NOMO-1 treated with dmso at 0.1 percent for 144 hours (cell line): ENCODE measurements at regions not wholly inside any gene's neighbourhood (a gene's known extent, or its start where the extent isn't known, plus 50 kb on each side); places are given as distances from the start of the nearest gene placed in this dataset.
A peak's percentile ranks its signal among the peaks of the same experiment; 100 is the strongest.
"Not testable (repeated sequence)": the region's sequence is repeated elsewhere in the genome, so short reads cannot be mapped to it uniquely, and the experiment has no call there.

Experiments
- DNase-seq: peaks from one replicate; lab custom pipeline; 2025; ENCODE audit not compliant: unreplicated experiment; lab: John Stamatoyannopoulos, UW

DNA sequence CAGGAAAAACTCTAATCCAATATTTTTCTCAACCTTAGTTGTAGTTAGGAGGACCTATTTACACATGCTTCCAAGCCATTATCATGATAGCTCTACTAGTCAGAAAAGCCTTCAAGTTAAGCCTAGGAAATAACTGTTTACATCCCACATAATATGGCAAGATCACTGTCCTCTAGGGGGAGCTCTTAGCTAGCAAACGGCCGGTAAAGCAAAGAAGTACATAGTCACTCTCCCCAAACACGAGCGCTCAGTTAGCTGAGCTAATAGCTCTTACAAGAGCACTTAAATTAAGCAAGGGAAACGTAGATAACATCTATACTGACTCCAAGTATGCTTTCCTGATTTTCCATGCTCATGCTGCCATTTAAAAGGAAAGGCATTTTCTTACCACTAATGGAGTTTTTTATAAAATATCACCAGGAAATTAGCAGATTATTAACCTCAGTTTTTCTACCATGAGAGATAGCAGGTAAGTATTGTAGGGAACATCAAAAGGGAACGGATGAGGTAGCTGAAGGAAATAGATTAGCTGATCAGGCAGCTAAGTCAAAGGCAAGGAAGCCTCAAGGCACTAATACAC, 100.6 kb upstream of the PABPC3 start:
- peak; percentile 73 for DNase-seq

DNA sequence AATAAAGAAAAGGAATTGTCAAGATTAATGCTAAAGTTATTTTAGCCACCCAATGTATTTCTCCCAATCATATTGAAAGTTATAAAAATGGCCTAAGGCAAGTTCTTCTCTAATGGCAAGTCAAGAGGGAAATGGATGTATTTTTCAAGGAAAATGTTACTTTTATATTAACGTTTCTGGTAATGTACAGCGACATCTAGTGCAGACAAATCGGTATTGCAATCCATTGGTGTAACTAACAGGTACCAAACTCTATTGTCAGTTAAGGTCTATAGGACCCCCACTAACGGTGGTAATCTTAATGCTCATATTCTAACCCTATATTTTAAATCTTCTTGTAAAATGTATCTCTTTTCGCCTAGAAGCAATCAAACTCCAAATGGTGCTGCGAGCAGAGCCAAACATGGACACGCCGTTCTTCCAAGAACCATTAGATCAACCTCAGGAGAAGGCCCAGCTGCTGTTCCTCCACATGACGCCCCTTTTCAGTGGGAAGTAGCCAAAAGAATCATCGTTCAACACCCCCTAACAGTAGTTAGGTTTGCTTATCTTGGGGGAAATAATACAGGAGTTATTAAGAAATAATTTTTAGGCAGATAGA, 98.5 kb upstream of the PABPC3 start:
- DNase-seq: no peak

DNA sequence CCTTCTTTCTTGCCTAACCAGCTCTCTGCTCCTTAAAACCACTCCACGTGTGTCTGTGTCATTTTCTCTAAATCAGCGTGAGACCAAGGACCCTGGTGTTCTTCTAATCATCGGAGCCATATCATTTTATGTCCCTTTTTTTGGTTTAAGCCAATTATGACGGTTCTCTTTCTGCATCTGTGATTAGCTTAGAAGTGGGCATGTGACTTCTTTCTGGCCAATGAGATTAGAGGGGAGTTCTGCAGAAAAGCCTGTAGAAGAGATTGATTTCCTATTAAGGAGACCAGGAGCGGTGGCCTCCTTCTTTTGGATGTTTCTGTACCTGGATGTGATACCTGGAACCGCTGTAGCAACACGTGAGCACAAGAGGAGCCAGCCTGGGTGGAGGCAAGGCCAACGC, 97.5 kb upstream of the PABPC3 start:
- no peak for DNase-seq

DNA sequence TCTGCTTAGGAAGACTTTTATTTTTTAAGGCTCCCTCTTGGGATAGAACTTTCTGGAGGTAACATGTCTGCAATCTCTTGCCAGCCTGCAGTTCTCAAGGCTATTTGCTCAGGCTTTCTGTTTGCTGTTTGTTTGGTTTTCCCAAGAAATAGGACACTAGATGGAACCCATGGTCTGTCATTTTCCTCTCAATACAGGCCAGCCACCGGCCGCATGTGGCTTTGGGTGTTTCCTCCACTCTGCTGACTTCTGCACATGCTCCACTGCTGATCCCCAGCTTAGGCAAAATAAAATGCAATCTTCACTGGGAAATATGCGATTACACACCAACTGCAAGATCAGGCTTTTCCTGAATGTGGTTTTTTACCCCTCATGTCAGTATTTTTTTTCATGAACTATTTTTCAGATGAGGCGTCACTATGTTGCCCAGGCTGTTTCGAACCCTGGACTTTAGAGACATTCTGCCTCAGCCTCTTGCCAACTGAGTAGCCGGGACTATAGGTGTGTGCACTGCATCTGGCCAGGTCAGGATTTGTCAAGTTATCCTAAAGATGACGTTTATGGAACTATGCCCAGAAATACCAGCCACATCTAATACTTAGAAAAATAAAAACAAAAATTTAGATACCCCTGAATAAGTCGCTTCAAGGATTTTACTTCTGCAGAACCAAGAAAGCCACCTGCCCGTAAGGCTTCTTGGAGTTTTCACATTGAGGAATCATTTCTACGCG, 94.3 kb upstream of the PABPC3 start:
- no peak for DNase-seq

DNA sequence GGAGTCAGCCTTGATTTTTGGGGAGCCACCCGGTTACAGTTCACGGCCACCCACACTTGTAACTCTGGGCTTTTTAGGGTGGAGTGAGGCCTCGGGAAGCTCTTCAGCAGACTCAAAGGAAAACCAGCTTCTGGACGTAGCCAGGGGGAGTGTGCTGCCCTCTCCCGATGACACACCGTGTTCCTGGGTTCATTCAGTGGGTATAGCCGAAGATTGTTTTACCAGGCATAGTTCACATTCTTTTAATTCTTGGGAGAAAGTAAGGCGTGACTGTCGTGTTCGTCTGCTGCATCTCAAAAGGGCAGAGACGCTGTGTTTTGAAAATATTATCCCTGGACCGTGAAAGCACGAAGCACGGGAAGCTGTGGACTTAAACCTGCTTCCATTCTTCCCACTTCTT, 93.6 kb upstream of the PABPC3 start:
- DNase-seq: not testable (repeated sequence)

DNA sequence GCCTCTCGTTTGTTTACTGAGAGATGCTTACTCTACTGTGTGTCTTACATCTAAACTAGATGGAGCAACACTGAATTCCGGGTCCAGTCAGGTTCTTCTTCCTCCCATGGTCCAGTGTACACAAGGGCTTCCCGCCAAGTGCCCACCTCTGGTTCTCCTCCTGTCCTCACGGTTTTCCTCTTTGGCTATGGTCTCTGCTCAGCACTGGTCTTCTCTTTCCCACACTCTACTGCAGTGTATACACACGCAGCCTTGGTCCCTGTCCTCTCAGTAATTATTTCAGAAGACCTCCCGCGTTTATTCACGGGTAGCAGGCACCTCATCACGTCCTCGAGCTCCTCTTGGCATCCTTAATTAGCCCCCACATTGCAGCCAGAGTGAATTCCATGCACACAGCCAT, 91.4 kb upstream of the PABPC3 start:
- not testable (repeated sequence) for DNase-seq

DNA sequence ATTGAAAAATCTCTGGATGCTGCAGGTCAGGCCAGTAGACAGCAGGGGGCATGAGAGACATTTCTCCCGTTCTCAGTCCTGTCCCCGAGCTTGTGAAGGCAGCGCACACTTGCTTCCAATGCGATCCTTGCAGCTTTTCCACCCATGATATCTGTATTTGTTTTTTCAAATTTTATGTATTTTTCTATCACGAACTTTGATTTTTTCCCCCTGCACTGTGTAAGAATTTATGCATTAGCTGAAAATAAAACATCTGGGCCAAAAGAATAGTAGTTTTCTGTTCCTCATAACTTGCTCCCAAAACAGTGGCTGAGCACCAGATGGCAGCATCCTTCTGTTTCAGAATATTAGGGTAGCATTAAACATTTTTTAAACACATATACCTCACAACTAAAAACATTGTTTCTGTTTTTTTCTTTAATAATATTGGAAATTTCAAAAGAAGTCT, 90.9 kb upstream of the PABPC3 start:
- DNase-seq: peak; percentile 9

DNA sequence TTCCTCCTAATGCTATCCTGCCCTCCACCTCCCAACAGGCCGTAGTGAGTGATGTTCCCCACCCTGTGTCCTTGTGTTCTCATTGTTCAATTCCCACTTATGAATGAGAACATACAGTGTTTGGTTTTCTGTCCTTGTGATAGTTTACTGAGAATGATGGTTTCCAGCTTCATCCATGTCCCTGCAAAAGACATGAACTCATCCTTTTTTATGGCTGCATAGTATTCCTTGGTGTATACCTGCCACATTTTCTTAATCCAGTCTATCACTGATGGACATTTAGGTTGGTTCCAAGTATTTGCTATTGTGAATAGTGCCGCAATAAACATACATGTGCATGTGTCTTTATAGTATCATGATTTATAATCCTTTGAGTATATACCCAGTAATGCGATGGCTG, 88.5 kb upstream of the PABPC3 start:
- not testable (repeated sequence) for DNase-seq

DNA sequence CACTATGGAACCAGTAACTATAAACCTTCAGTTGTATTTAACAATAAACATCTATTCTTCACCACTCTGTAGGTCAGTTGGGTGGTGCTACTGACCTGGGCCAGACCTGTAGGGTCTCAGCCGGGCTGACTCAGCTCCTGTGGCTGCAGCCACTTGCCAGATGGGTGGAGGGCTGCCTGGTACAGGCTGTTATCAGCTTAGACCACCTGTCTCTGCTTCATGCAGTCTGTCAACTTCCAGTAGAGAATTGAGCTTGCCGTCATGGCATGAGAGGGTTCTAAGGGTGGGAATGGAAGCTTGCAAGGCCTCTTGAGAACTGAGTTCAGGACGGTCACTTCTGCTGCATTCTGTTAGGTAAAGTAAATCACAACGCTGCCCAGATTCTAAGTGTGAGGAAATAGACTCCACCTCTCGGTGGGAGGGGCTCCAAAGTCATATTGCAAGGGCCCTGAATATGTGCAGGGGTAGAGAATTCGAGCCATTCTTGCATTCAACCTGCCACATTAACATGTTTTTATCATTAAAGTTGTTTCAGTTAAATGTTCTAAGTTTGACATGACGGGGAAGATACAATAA, 81.5 kb upstream of the PABPC3 start:
- DNase-seq: not testable (repeated sequence)

DNA sequence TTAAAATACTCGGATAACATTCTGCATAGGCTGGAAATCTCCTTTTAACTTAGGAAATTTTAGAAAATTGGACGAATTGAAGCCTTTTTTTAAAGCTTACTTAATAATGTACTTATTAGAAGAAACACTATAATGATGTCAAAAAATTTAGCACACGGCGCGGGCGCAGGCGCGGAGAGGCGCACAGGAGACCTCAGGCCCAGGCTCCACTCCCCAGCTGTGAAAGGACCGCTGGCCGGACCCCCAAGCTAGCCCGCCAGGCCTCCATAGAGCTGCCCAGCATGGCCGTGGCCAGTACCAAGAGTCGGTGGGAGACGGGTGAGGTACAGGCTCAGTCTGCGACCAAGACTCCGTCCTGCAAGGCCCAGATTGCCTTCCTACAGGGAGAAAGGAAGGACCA, 78.8 kb upstream of the PABPC3 start:
- not testable (repeated sequence) for DNase-seq

DNA sequence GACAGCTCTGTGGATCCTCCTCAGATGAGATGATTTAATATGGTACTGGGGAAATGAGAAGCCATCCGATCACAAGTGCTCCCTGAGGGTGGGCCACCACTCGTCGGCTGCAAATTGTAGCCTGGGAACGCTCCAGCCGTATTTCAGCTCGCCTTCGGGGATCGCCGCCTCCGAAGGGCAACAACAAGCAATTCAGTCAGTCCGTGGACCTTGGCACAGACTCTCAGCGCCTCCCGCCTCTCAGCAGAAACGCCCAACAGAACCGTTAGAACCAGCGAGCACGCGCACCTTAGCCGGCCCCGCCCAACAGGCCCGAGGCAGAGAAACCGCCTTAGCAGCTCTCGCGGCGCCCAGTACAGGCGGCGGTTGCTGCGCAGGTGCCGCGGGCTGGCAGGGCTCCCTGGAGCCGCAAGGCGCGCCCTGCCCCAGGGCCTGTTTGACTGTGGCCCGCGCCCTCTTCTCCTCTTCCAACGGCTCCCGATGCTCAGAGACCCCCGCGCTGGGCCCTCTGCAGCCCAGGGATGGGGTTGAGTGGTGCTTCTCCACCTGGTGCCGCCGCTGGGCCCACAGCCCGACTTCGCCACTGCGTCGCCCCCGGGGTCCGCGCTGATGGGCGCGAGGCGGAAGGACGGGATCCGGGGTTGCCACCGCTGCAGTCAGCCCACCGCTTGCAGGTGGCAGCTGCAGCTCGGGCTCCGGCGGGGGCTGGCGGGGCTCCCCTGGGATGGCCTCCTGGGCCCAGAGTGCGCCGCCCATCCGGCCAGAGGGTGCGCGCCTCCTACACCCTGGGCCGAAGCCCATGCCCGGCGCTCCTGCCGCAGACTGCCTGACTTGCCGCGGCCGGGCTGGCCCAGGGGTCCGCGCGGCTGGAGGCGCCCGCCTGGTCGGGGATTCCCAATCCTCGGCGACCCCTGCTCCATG, 77.9 kb upstream of the PABPC3 start:
- not testable (repeated sequence) for DNase-seq

DNA sequence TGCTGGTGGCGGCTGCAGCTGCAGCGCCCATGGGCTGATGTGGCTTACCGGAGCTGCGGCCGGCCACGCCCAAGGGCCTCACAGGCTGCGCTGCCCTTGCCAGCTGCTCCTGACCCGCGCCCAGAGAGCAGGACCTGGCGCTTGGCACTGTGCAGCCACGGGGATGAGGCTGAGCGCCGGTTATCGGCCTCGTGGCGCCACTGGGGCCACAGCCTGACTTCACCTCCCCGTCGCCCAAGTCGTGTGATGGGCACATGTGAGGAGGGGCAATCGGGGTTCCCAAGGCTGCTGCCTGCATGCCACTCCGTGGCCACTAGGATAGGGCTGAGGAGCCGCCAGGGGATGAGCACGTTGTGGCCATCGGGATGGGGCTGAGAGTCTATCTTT, 77.2 kb upstream of the PABPC3 start:
- no peak for DNase-seq

DNA sequence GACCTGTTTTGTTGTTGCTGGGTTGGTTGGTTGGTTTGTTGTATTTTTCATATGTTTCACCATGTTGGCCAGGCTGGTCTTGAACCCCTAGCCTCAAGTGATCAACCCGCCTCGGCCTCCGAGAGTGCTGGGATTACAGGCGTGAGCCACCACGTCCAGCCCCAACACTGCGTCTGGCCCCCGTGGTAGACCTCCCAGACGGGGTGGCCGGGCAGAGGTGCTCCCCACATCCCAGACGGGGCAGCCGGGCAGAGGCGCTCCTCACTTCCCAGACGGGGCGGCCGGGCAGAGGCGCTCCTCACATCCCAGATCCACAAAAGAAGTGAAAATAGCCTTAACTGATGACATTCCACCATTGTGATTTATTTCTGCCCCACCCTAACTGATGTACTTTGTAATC, 76.2 kb upstream of the PABPC3 start:
- DNase-seq: not testable (repeated sequence)

DNA sequence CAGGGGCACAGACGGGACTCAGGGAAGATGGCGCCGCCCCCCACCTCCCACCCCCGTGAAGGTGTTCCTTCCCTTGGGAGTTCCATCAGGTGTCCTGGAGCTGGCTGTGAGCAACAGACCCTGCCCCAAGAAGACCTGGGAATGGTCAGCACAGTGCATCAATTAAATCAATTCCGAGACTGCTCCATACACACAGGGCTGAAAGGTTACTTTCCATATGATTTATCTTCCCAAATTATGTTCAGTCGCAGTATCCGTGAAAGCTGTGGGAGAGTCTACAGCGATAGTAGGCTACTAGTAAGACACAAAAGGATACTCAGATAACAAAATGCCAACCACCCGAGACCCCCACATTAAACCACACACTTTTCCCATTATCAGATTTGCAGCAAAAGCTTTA, 71.8 kb upstream of the PABPC3 start:
- DNase-seq: no peak

DNA sequence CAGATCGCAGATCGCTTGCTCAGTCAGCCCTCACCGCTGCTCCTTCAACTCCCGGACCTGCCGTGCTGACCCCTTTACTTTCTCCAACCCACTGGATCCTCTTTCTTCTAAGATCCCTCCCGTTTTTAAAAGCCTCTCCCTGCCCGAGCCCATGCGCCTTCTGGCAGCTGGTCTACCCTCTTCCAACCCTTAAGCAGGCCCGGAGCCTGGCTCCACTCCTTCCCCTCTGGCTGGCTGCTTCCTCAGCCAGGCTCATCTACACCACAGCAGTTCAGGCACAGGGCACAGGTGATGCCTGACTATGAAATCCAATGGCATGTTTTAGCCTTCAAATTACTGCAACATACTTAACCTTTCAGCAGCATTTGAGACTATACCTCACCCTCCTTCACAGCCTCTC, 63.8 kb upstream of the PABPC3 start:
- no peak for DNase-seq

DNA sequence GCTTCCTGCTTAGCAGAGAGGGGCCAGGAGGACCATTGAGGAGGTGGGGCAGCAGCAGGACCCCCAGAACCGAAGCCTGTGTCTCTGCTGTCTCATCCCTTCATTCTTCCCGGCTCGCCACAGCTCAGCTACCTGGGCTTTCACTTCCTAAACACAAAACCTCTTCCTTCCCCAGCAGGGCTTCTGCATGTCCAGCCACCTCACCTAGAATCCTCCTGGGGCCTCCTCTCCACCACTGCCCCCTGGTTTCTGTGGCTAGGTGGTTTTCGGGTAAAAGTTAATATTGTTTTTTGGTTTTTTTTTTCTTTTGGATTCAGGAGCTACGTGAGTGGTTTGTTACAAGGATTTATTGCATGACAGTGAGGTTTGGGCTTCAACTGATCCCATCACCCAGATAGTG, 61.8 kb upstream of the PABPC3 start:
- no peak for DNase-seq

DNA sequence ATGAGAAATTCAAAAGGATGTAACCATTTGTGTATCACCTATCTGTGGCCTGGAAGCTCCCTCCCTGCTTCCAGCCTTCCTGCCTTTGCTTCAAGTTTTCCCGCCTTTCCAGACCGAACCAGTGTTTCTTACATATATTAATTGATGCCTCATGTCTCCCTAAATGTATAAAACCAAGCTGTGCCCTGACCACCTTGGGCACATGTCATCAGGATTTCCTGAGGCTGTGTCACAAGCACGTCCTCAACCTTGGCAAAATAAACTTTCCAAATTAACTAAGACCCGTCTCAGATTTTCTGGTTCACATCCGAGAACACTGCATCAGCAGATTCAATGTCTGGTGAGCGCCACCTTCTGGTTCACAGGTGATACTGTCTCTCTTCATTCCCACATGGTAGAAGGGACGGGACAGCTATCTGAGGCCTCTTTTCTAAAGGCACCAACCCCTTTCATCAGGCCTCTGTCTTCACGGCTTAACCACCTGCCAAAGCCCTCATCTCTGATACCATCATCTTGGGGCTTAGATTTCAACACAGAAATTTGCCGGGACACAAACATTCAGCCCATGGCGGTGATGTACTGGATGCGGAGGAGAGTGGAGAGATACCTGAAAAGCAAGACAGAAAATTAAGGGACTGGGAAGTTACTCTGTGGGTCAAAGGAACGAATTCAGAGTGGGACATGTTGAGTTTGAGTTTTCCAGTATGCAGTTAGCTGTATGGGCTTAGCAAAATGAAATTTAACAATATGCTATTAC, 58.7 kb upstream of the PABPC3 start:
- DNase-seq: peak; percentile 18

DNA sequence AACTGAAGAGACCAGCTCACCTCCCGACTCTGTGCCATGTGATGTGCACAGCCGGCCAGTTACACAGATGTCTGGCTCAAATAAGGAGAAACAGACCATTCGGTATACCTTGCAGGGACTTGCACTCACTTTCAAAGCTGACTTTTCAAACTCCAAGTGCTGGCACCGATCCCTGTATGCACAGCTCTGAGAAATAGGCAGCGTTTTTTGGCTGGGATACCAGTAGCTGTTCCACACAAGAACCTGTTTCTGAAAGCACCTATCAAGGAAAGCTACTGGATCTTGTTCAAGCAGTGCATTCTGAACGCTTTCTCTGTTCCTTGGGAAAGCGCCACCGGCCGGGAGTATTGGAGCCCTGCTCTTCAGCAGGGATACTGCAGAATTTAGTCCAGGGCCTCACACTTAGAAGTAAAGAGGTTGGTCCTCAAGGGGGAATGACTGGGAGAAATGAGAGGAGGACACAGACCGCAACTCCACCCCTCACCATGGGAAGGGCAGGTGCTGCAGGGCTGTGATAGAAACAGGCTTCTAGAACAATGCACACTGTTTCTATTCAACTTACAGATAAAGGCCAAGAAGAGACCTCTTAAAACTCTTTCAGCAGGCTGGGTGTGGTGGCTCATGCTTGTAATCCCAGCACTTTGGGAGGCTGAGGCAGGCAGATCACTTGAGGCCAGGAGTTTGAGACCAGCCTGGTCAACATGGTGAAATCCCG, 53.6 kb upstream of the PABPC3 start:
- DNase-seq: no peak

DNA sequence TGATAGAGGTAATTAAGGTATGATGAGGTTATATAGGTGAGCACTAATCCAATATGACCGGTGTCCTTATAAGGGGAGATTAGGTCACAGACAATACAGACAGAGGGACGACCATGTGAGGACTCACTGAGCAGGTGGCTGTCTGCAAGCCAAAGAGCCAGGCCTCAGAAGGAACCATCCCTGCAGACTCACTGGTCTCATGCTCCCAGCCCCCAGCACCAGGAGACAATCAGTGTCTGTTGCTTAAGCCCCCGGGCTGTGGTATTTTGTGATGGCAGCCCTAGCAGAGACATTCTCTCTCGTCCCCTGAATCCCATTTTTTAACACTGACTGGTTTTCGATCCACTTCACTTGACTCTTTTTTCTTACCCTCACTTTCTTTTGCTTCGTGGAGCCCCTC, 51.9 kb upstream of the PABPC3 start:
- no peak for DNase-seq
